K562 (cell line): ENCODE measurements at regions not wholly inside any gene's neighbourhood (a gene's known extent, or its start where the extent isn't known, plus 50 kb on each side); places are given as distances from the start of the nearest gene placed in this dataset.

Experiments
- ATAC-seq: fragments of 200-7000 bp; cut with Tn5 transposase; 3 replicates; pipeline ENCODE4 v1.9.1; 2020; ENCODE audit warnings: moderate library complexity
- BruUV-seq: library from RNA; stranded (reverse); fragments of 400-500 nt; replicated peaks from 2 replicates; lab custom pipeline; 2021; lab: Mats Ljungman, UMichigan
- CTCF ChIA-PET: fragments of 300-600 bp; formaldehyde crosslinking; extraction: SDS; loops from one replicate; lab custom pipeline; 2021; ENCODE audit warnings: low intra/inter-chr PET ratio; lab: Yijun Ruan, JAX
- POLR2A ChIA-PET: fragments of 300-600, 350-650 bp; sonication (Branson Sonifier 250); formaldehyde crosslinking; extraction: SDS; loops from one replicate; lab custom pipeline; 2021; ENCODE audit warnings: antibody characterized with exemption, inconsistent platforms; lab: Yijun Ruan, JAX
- DNase-seq, 4 experiments: peaks; one replicate each; pipeline versions ENCODE4 v3.0.0 to v3.0.0-alpha.2; 2011 to 2018; ENCODE audit warnings: low spot score in 3 of 4, mixed read lengths in 3 of 4; ENCODE audit errors: extremely low read depth in 1 of 4
- FAIRE-seq: peaks from 2 replicates; lab custom pipeline; 2011; peaks lifted over from hg19 to GRCh38; lab: Jason Lieb, UNC
- H2AFZ ChIP-seq: 2 replicates; pipeline ENCODE4 v1.6.0; 2011; ENCODE audit warnings: low read depth, low read length, control low read depth, inconsistent platforms
- H3K27ac ChIP-seq: fragments of 200-600 bp; 3 replicates; pipeline ENCODE4 v1.8.0; 2011; ENCODE audit warnings: low read depth, mild to moderate bottlenecking, control low read depth, inconsistent platforms, low read length, moderate library complexity, mixed read lengths; ENCODE audit errors: extremely low read depth
- H3K27me3 ChIP-seq, 2 experiments: fragments of 300-600 bp in 1 of 2; 2 replicates in 1 of 2; 3 replicates in 1 of 2; pipeline versions ENCODE4 v1.6.0 to v1.8.0; 2011; ENCODE audit warnings: inconsistent platforms in 2 of 2, low read length in 2 of 2, mild to moderate bottlenecking in 1 of 2, mixed read lengths in 1 of 2, moderate library complexity in 1 of 2; ENCODE audit not compliant: control insufficient read depth in 2 of 2, insufficient read depth in 2 of 2
- H3K36me3 ChIP-seq: fragments of 300-600 bp; 3 replicates; pipeline ENCODE4 v1.8.0; 2011; ENCODE audit warnings: mild to moderate bottlenecking, low read length, inconsistent platforms; ENCODE audit not compliant: control insufficient read depth, insufficient read depth
- H3K4me1 ChIP-seq, 2 experiments: fragments of 200-600 bp in 1 of 2; replicated peaks in 1 of 2; 2 replicates in 1 of 2; 3 replicates in 1 of 2; pipeline versions ENCODE4 v1.5.1 to v1.8.0; 2011; ENCODE audit warnings: inconsistent platforms in 2 of 2, low read length in 2 of 2, mild to moderate bottlenecking in 1 of 2, mixed read lengths in 1 of 2, moderate library complexity in 1 of 2; ENCODE audit not compliant: control insufficient read depth in 2 of 2, insufficient read depth in 2 of 2
- H3K4me2 ChIP-seq: 2 replicates; pipeline ENCODE4 v1.6.1; 2011; ENCODE audit warnings: low read length, control low read depth, inconsistent platforms, mixed read lengths; ENCODE audit not compliant: insufficient read depth
- H3K4me3 ChIP-seq: fragments of 200-600 bp; sonication (generic), shearing (Covaris generic); 2 replicates; pipeline ENCODE4 v1.5.1; 2016; ENCODE audit warnings: control low read depth, inconsistent platforms
- H3K79me2 ChIP-seq: fragments of 200-600 bp; 3 replicates; pipeline ENCODE4 v1.8.0; 2011; ENCODE audit warnings: low read length, inconsistent platforms; ENCODE audit not compliant: control insufficient read depth, insufficient read depth
- H3K9ac ChIP-seq, 2 experiments: 2 replicates each; pipeline versions ENCODE4 v1.6.0 to v1.6.1; 2011; ENCODE audit warnings: low read depth in 2 of 2, low read length in 2 of 2, control low read depth in 1 of 2, inconsistent platforms in 1 of 2, mild to moderate bottlenecking in 1 of 2, mixed read lengths in 1 of 2; ENCODE audit not compliant: insufficient read depth in 1 of 2
- H3K9me1 ChIP-seq: one replicate; pipeline ENCODE4 v1.6.0; 2011; ENCODE audit warnings: inconsistent platforms, mild to moderate bottlenecking, low read length, moderate library complexity; ENCODE audit not compliant: control insufficient read depth, insufficient read depth
- H3K9me3 ChIP-seq: replicated peaks from 2 replicates; pipeline ENCODE4 v1.5.1; 2011; ENCODE audit warnings: low read depth, low read length, inconsistent platforms; ENCODE audit not compliant: control insufficient read depth, insufficient read depth
- H4K20me1 ChIP-seq: replicated peaks from 2 replicates; pipeline ENCODE4 v1.6.1; 2011; ENCODE audit warnings: low read length, inconsistent platforms, mixed read lengths; ENCODE audit not compliant: control insufficient read depth, insufficient read depth
- AFF4 ChIP-seq: sonication (generic); formaldehyde crosslinking; IDR thresholded peaks from 2 replicates; pipeline ENCODE4 v1.8.0; 2023; ENCODE audit warnings: mild to moderate bottlenecking, missing genetic modification reagents
- ASH1L ChIP-seq: fragments of 450-650 bp; IDR thresholded peaks from 2 replicates; pipeline ENCODE4 v1.6.1; 2018; ENCODE audit warnings: borderline replicate concordance, mild to moderate bottlenecking, low read depth; ENCODE audit not compliant: partially characterized antibody
- CREB1 ChIP-seq, 2 experiments: sonication (generic) in 1 of 2; formaldehyde crosslinking in 1 of 2; IDR thresholded peaks; 2 replicates each; pipeline versions ENCODE4 v1.6.1 to v1.8.0; 2012 to 2022; ENCODE audit warnings: inconsistent platforms in 1 of 2, mild to moderate bottlenecking in 1 of 2, missing genetic modification reagents in 1 of 2, moderate library complexity in 1 of 2
- CREB3L1 ChIP-seq: fragments of 450-650 bp; IDR thresholded peaks from 2 replicates; pipeline ENCODE4 v1.6.1; 2014; ENCODE audit warnings: low read depth, mild to moderate bottlenecking, moderate library complexity, borderline replicate concordance
- EHMT2 ChIP-seq: fragments of 450-650 bp; IDR thresholded peaks from 2 replicates; pipeline ENCODE4 v1.6.1; 2018; ENCODE audit warnings: antibody characterized with exemption
- KDM5B ChIP-seq: fragments of 200-600 bp; sonication (generic); IDR thresholded peaks from 2 replicates; pipeline ENCODE4 v1.6.1; 2012; ENCODE audit warnings: low read depth, mild to moderate bottlenecking, moderate library complexity, low read length, control low read depth, inconsistent platforms; ENCODE audit not compliant: insufficient replicate concordance
- NR2C2 ChIP-seq, 2 experiments: fragments of 200-800 bp in 1 of 2; sonication (Bioruptor generic) in 1 of 2; sonication (generic) in 1 of 2; formaldehyde crosslinking in 1 of 2; IDR thresholded peaks; 2 replicates each; pipeline versions ENCODE4 v1.6.1 to v1.8.0; 2016 to 2022; ENCODE audit warnings: mild to moderate bottlenecking in 1 of 2, missing compliant biosample characterization in 1 of 2, missing genetic modification characterization in 1 of 2, missing genetic modification reagents in 1 of 2
- RFX1 ChIP-seq: fragments of 450-650 bp; IDR thresholded peaks from 2 replicates; pipeline ENCODE4 v1.6.1; 2016; ENCODE audit warnings: mild to moderate bottlenecking, moderate library complexity
- TCF3 ChIP-seq: sonication (generic); formaldehyde crosslinking; IDR thresholded peaks from 2 replicates; pipeline ENCODE4 v1.4.0; 2020; ENCODE audit warnings: mild to moderate bottlenecking, missing genetic modification reagents
- ZBED1 ChIP-seq: IDR thresholded peaks from 2 replicates; pipeline ENCODE4 v1.6.1; 2014
- ZNF785 ChIP-seq: fragments of 250-450 bp; sonication (Bioruptor Pico); IDR thresholded peaks from 2 replicates; pipeline ENCODE4 v1.4.0; 2020; ENCODE audit warnings: mild to moderate bottlenecking
- whole genome bisulfite sequencing: fragments of 100-300 bp; shearing (Covaris generic); methylation state at CpG from one replicate; pipeline ENCODE4 v1.1.6; 2016; ENCODE audit warnings: low coverage, mixed read lengths; ENCODE audit not compliant: insufficient coverage; ENCODE audit errors: missing lambda C conversion rate; 5-methylcytosine and 5-hydroxymethylcytosine counted together
- in situ Hi-C: fragments of 300-500 bp; cut with MboI; formaldehyde crosslinking; loops from 4 replicates; pipeline ENCODE4 v1.15.0; 2018; ENCODE audit warnings: inconsistent platforms, mixed read lengths
- intact Hi-C: fragments of 100-400 bp; cut with micrococcal nuclease; formaldehyde crosslinking; loops from 2 replicates; pipeline ENCODE4 v1.14.2; 2022
- TF ChIP-seq, protein P1 (sequence below): fragments of 150-350 bp; conservative IDR thresholded peaks from 2 replicates; pipeline ENCODE4 v1.6.1; 2014; ENCODE audit warnings: low read length
- TF ChIP-seq, protein P2 (sequence below): fragments of 250-450 bp; sonication (Bioruptor Pico); IDR thresholded peaks from 2 replicates; pipeline ENCODE4 v1.5.0; 2022; ENCODE audit warnings: mild to moderate bottlenecking

DNA sequence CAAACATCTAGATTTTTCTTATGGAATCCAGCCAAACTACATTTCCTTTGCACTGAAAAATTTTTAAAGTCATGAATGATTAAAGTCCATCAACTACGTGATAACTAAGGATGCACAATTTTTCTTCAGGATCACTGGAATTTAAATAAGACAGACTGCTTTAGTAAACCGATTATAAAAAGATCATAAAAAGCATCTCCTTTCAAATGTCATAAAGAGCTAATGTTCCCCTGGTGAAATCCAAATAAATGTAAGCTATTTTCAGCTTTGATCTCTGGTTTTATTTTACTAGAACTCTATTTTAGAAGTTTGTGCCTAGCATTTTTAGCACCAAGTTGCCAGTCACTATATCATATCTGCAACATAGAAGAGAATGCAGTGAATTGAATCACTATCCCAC lies 460.8 kb downstream of the RFC3 start:
- Histone ChIP-seq H3K9ac (no peak overlapping the region), H3K9me3 (no peaks in the 10 kb centered on the region), H3K79me2 (no peaks in the 10 kb centered on the region), H3K27me3 (no peaks in the 10 kb centered on the region), H2AFZ (no peak overlapping the region), H3K4me1 (no peaks in the 10 kb centered on the region), H3K4me2 (no peak overlapping the region), H3K36me3 (no peaks in the 10 kb centered on the region), H4K20me1 (no peaks in the 10 kb centered on the region), H3K9me1 (no peaks in the 10 kb centered on the region), H3K27ac (no peak overlapping the region), H3K4me3 (no peak overlapping the region)
- DNase-seq, result no peak
- intact Hi-C loops (no loop called here), in situ Hi-C loops (no loop called here)
- POLR2A ChIA-PET, result no interaction called here
- ATAC-seq, result no peak
- FAIRE-seq, result no peak
- no TSS peak for BruUV-seq
- WGBS, result 0% methylated on average over 2 of the region's 2 CpGs
- CTCF ChIA-PET, result no interaction called here
- TF ChIP-seq, protein P1, sequence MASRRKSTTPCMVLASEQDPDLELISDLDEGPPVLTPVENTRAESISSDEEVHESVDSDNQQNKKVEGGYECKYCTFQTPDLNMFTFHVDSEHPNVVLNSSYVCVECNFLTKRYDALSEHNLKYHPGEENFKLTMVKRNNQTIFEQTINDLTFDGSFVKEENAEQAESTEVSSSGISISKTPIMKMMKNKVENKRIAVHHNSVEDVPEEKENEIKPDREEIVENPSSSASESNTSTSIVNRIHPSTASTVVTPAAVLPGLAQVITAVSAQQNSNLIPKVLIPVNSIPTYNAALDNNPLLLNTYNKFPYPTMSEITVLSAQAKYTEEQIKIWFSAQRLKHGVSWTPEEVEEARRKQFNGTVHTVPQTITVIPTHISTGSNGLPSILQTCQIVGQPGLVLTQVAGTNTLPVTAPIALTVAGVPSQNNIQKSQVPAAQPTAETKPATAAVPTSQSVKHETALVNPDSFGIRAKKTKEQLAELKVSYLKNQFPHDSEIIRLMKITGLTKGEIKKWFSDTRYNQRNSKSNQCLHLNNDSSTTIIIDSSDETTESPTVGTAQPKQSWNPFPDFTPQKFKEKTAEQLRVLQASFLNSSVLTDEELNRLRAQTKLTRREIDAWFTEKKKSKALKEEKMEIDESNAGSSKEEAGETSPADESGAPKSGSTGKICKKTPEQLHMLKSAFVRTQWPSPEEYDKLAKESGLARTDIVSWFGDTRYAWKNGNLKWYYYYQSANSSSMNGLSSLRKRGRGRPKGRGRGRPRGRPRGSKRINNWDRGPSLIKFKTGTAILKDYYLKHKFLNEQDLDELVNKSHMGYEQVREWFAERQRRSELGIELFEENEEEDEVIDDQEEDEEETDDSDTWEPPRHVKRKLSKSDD, result no peak
- TF ChIP-seq ZBED1 (no peak), ASH1L (no peak), KDM5B (no peak), EHMT2 (no peak), TCF3 (CRISPR knock-in tag) (no peak), NR2C2 (CRISPR knock-in tag; IDR thresholded peaks at IDR 0.05) (no peak), NR2C2 (tag; IDR thresholded peaks at IDR 0.05) (no peak), CREB1 (IDR thresholded peaks at IDR 0.05) (no peak), CREB1 (CRISPR knock-in tag; IDR thresholded peaks at IDR 0.05) (no peak), AFF4 (CRISPR knock-in tag) (no peak), ZNF785 (CRISPR knock-in tag) (no peak), RFX1 (no peak), CREB3L1 (no peak)
- TF ChIP-seq, protein P2, sequence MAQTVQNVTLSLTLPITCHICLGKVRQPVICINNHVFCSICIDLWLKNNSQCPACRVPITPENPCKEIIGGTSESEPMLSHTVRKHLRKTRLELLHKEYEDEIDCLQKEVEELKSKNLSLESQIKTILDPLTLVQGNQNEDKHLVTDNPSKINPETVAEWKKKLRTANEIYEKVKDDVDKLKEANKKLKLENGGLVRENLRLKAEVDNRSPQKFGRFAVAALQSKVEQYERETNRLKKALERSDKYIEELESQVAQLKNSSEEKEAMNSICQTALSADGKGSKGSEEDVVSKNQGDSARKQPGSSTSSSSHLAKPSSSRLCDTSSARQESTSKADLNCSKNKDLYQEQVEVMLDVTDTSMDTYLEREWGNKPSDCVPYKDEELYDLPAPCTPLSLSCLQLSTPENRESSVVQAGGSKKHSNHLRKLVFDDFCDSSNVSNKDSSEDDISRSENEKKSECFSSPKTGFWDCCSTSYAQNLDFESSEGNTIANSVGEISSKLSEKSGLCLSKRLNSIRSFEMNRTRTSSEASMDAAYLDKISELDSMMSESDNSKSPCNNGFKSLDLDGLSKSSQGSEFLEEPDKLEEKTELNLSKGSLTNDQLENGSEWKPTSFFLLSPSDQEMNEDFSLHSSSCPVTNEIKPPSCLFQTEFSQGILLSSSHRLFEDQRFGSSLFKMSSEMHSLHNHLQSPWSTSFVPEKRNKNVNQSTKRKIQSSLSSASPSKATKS (CRISPR knock-in tag), result no peak
